GM12878 (cell line): ENCODE measurements at regions not wholly inside any gene's neighbourhood (a gene's known extent, or its start where the extent isn't known, plus 50 kb on each side); places are given as distances from the start of the nearest gene placed in this dataset.

Source experiments
- SUPT20H ChIP-seq: IDR thresholded peaks from 2 replicates; pipeline ENCODE4 v1.6.1; 2011; ENCODE audit warnings: low read depth, mild to moderate bottlenecking, low read length, moderate library complexity, borderline replicate concordance; ENCODE audit not compliant: control insufficient read depth
- SUZ12 ChIP-seq: fragments of 200-600 bp; sonication (generic); IDR thresholded peaks from one replicate; pipeline ENCODE4 v1.6.1; 2018; ENCODE audit warnings: antibody characterized with exemption, mild to moderate bottlenecking; ENCODE audit not compliant: unreplicated experiment
- USF2 ChIP-seq: IDR thresholded peaks from 2 replicates; pipeline ENCODE4 v1.6.1; 2011; ENCODE audit warnings: low read depth, low read length, improper control_type of control experiment, borderline replicate concordance
- ZNF217 ChIP-seq: fragments of 450-650 bp; IDR thresholded peaks from 2 replicates; pipeline ENCODE4 v1.6.1; 2017; ENCODE audit warnings: antibody characterized with exemption, mild to moderate bottlenecking
- ZNF592 ChIP-seq: fragments of 450-650 bp; IDR thresholded peaks from 2 replicates; pipeline ENCODE4 v1.6.1; 2017; ENCODE audit warnings: mild to moderate bottlenecking, moderate library complexity
- TF ChIP-seq, protein P1 (sequence below): fragments of 150-350 bp; IDR thresholded peaks from 2 replicates; pipeline ENCODE4 v1.6.1; 2016; ENCODE audit warnings: low read depth, low read length
- TF ChIP-seq, protein P2 (sequence below): IDR thresholded peaks from 2 replicates; pipeline ENCODE4 v1.6.1; 2012; ENCODE audit warnings: low read depth, low read length, improper control_type of control experiment

DNA sequence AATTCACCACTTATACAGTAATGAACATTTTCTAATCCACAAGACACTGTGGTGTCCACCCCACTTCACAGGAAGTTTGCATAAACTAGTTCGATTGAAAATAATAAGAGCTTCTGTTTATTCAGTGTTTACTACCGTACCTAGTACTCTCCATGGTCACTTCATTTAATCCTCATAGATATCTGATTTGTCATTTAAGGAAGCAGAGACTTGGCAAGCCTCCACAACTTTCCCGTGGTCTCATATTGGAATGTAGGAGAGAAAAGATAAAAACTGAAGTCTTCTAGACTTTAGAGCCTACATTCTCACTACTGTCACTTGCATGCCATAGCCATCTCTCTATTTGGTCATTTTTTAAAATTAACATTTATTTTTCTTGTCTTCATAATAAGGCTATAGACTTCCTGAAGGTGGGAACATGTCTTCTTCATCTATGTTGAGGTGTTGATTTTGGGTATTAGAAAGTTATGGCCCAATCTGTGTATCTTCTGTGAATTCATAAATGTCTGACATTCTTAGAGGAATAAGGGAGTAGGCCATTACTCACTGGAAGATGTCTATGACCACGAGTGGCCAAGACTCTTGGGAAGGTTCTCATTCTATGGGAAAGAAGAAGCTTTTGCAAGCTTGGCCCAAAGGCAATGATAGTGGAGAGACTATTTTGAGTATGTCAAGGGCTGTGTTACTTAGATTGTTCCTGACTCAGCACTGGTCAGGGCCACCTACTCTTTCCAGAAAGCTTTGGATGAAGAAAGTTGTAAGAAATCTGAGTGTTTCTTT lies 423.7 kb downstream of the LRIG3 start (continued):
- no peak for TF ChIP-seq ZNF592
- no peak for TF ChIP-seq SUPT20H
- no peak for TF ChIP-seq USF2
- TF ChIP-seq ZNF217: no peak
- TF ChIP-seq, protein P1, sequence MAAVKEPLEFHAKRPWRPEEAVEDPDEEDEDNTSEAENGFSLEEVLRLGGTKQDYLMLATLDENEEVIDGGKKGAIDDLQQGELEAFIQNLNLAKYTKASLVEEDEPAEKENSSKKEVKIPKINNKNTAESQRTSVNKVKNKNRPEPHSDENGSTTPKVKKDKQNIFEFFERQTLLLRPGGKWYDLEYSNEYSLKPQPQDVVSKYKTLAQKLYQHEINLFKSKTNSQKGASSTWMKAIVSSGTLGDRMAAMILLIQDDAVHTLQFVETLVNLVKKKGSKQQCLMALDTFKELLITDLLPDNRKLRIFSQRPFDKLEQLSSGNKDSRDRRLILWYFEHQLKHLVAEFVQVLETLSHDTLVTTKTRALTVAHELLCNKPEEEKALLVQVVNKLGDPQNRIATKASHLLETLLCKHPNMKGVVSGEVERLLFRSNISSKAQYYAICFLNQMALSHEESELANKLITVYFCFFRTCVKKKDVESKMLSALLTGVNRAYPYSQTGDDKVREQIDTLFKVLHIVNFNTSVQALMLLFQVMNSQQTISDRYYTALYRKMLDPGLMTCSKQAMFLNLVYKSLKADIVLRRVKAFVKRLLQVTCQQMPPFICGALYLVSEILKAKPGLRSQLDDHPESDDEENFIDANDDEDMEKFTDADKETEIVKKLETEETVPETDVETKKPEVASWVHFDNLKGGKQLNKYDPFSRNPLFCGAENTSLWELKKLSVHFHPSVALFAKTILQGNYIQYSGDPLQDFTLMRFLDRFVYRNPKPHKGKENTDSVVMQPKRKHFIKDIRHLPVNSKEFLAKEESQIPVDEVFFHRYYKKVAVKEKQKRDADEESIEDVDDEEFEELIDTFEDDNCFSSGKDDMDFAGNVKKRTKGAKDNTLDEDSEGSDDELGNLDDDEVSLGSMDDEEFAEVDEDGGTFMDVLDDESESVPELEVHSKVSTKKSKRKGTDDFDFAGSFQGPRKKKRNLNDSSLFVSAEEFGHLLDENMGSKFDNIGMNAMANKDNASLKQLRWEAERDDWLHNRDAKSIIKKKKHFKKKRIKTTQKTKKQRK: no peak
- TF ChIP-seq SUZ12: no peak
- TF ChIP-seq, protein P2, sequence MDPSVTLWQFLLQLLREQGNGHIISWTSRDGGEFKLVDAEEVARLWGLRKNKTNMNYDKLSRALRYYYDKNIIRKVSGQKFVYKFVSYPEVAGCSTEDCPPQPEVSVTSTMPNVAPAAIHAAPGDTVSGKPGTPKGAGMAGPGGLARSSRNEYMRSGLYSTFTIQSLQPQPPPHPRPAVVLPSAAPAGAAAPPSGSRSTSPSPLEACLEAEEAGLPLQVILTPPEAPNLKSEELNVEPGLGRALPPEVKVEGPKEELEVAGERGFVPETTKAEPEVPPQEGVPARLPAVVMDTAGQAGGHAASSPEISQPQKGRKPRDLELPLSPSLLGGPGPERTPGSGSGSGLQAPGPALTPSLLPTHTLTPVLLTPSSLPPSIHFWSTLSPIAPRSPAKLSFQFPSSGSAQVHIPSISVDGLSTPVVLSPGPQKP: no peak
